Epithelial cell of esophagus (primary cell): ENCODE measurements at regions not wholly inside any gene's neighbourhood (a gene's known extent, or its start where the extent isn't known, plus 50 kb on each side); places are given as distances from the start of the nearest gene placed in this dataset.

ENCODE experiments used
- DNase-seq: peaks from one replicate; pipeline ENCODE4 v3.0.0; 2010; ENCODE audit warnings: low read depth
- H3K4me3 ChIP-seq: 2 replicates; pipeline ENCODE4 v1.5.1; 2011; ENCODE audit warnings: mild to moderate bottlenecking, low read length, control low read depth
- CTCF ChIP-seq: IDR thresholded peaks from 2 replicates; pipeline ENCODE4 v1.5.1; 2011; ENCODE audit warnings: low read depth, mild to moderate bottlenecking, low read length, control low read depth, inconsistent platforms; ENCODE audit not compliant: insufficient read depth; ENCODE audit errors: missing control alignments

- TF ChIP-seq CTCF: no peak
- H3K4me3 ChIP-seq: no peak overlapping the region
- no peak for DNase-seq
Observed at GRCh38 chr13:99747403-99747710, 224.2 kb downstream of the ZIC5 start.

- DNase-seq: no peak
- no peak overlapping the region for H3K4me3 ChIP-seq
- no peak for TF ChIP-seq CTCF
Observed at GRCh38 chr13:99746637-99747402, 224.7 kb downstream of the ZIC5 start.

- no peak for DNase-seq
- H3K4me3 ChIP-seq: no peak overlapping the region
- no peak for TF ChIP-seq CTCF
Observed at GRCh38 chr13:99743094-99743493, 228.5 kb downstream of the ZIC5 start.

- no peak for DNase-seq
- no peak overlapping the region for H3K4me3 ChIP-seq
- no peak for TF ChIP-seq CTCF
Observed at GRCh38 chr13:99741960-99742359, 229.6 kb downstream of the ZIC5 start.

- no peak overlapping the region for H3K4me3 ChIP-seq
- no peak for TF ChIP-seq CTCF
- DNase-seq: no peak
Observed at GRCh38 chr13:99740251-99740979, 231.2 kb downstream of the ZIC5 start.

- DNase-seq: no peak
- TF ChIP-seq CTCF: no peak
- no peak overlapping the region for H3K4me3 ChIP-seq
Observed at GRCh38 chr13:99738626-99739025, 232.9 kb downstream of the ZIC5 start.
